Trophoblast cell (in vitro differentiated cells and primary cell): ENCODE measurements at regions not wholly inside any gene's neighbourhood (a gene's known extent, or its start where the extent isn't known, plus 50 kb on each side); places are given as distances from the start of the nearest gene placed in this dataset.

ENCODE experiments used
- DNase-seq, 2 donors: peaks; one replicate each; pipeline ENCODE4 v3.0.0-alpha.2; 2016
- H2AFZ ChIP-seq: 2 replicates; pipeline ENCODE4 v1.6.1; 2013; ENCODE audit warnings: low read length, moderate library complexity, mild to moderate bottlenecking; ENCODE audit not compliant: insufficient read depth, poor library complexity
- H2AK5ac ChIP-seq: 2 replicates; pipeline ENCODE4 v1.6.1; 2013; ENCODE audit warnings: mild to moderate bottlenecking, low read length
- H2BK120ac ChIP-seq: 2 replicates; pipeline ENCODE4 v1.6.1; 2013; ENCODE audit warnings: low read length, mild to moderate bottlenecking, moderate library complexity; ENCODE audit not compliant: insufficient read depth, poor library complexity
- H2BK12ac ChIP-seq: 2 replicates; pipeline ENCODE4 v1.6.1; 2013; ENCODE audit warnings: mild to moderate bottlenecking, low read length, moderate library complexity
- H2BK5ac ChIP-seq: 2 replicates; pipeline ENCODE4 v1.6.1; 2013; ENCODE audit warnings: low read length, low read depth, moderate library complexity, mild to moderate bottlenecking; ENCODE audit not compliant: poor library complexity
- H3K14ac ChIP-seq: 2 replicates; pipeline ENCODE4 v1.6.1; 2013; ENCODE audit warnings: mild to moderate bottlenecking, low read length
- H3K18ac ChIP-seq: 2 replicates; pipeline ENCODE4 v1.6.1; 2013; ENCODE audit warnings: mild to moderate bottlenecking, low read length
- H3K23ac ChIP-seq: 2 replicates; pipeline ENCODE4 v1.6.1; 2013; ENCODE audit warnings: low read length
- H3K27ac ChIP-seq: 2 replicates; pipeline ENCODE4 v1.5.1; 2013; ENCODE audit warnings: low read depth, mild to moderate bottlenecking, inconsistent platforms, low read length, moderate library complexity
- H3K27me3 ChIP-seq: 2 replicates; pipeline ENCODE4 v1.6.1; 2013; ENCODE audit warnings: inconsistent platforms, mild to moderate bottlenecking, low read length, moderate library complexity; ENCODE audit not compliant: insufficient read depth
- H3K36me3 ChIP-seq, 2 experiments: 1 replicate in 1 of 2; 2 replicates in 1 of 2; pipeline ENCODE4 v1.6.1; 2013; ENCODE audit warnings: low read length in 2 of 2, mild to moderate bottlenecking in 2 of 2, moderate library complexity in 1 of 2; ENCODE audit not compliant: insufficient read depth in 2 of 2, control insufficient read depth in 1 of 2
- H3K4ac ChIP-seq: 2 replicates; pipeline ENCODE4 v1.6.1; 2013; ENCODE audit warnings: low read depth, mild to moderate bottlenecking, low read length, moderate library complexity
- H3K4me1 ChIP-seq, 2 experiments: 1 replicate in 1 of 2; 2 replicates in 1 of 2; pipeline ENCODE4 v1.6.1; 2013; ENCODE audit warnings: low read length in 2 of 2, mild to moderate bottlenecking in 2 of 2, moderate library complexity in 1 of 2; ENCODE audit not compliant: insufficient read depth in 2 of 2, control insufficient read depth in 1 of 2
- H3K4me2 ChIP-seq: 2 replicates; pipeline ENCODE4 v1.6.1; 2013; ENCODE audit warnings: inconsistent platforms, mild to moderate bottlenecking, low read length, moderate library complexity
- H3K4me3 ChIP-seq: 2 replicates; pipeline ENCODE4 v1.5.1; 2013; ENCODE audit warnings: mild to moderate bottlenecking, low read depth, low read length, inconsistent platforms
- H3K79me1 ChIP-seq: one replicate; pipeline ENCODE4 v1.6.1; 2013; ENCODE audit warnings: low read length
- H3K79me2 ChIP-seq: 2 replicates; pipeline ENCODE4 v1.6.1; 2013; ENCODE audit warnings: low read length, mild to moderate bottlenecking; ENCODE audit not compliant: control insufficient read depth, insufficient read depth, poor library complexity
- H3K9ac ChIP-seq: 2 replicates; pipeline ENCODE4 v1.6.1; 2013; ENCODE audit warnings: mild to moderate bottlenecking, low read length
- H3K9me3 ChIP-seq: 2 replicates; pipeline ENCODE4 v1.6.1; 2013; ENCODE audit warnings: low read depth, mild to moderate bottlenecking, control low read depth, inconsistent platforms, low read length; ENCODE audit not compliant: insufficient read depth
- H4K12ac ChIP-seq: 2 replicates; pipeline ENCODE4 v1.6.1; 2013; ENCODE audit warnings: low read depth, mild to moderate bottlenecking, low read length, moderate library complexity
- H4K8ac ChIP-seq: 2 replicates; pipeline ENCODE4 v1.6.1; 2013; ENCODE audit warnings: low read depth, mild to moderate bottlenecking, low read length, moderate library complexity
- H4K91ac ChIP-seq: one replicate; pipeline ENCODE4 v1.6.1; 2013; ENCODE audit warnings: low read depth, mild to moderate bottlenecking, low read length, moderate library complexity
- WGBS: extraction: QIAGEN DNeasy Blood & Tissue Kit; methylation state at CpG from one replicate; pipeline ENCODE4 v1.1.7; 2013; ENCODE audit warnings: missing lambda C conversion rate; ENCODE audit not compliant: insufficient read length, insufficient coverage; ENCODE audit errors: extremely low coverage; 5-methylcytosine and 5-hydroxymethylcytosine counted together

GRCh38 chr20:52619671-52620070, 352.5 kb upstream of the TSHZ2 start:
- Histone ChIP-seq H3K4me1 (no peaks in the 10 kb centered on the region), H3K9me3 (no peaks in the 10 kb centered on the region), H3K4me3 (no peak overlapping the region), H3K4ac (no peak overlapping the region), H2BK12ac (no peak overlapping the region), H2AK5ac (no peak overlapping the region), H3K27me3 (no peaks in the 10 kb centered on the region), H2AFZ (no peak overlapping the region), H3K9ac (no peak overlapping the region), H4K91ac (no peak overlapping the region), H4K8ac (no peak overlapping the region), H4K12ac (no peak overlapping the region), H2BK5ac (no peak overlapping the region), H3K18ac (no peak overlapping the region), H3K14ac (no peak overlapping the region), H3K79me1 (no peaks in the 10 kb centered on the region), H3K23ac (no peak overlapping the region), H3K79me2 (no peaks in the 10 kb centered on the region), H3K27ac (no peak overlapping the region), H2BK120ac (no peak overlapping the region), H3K4me2 (no peak overlapping the region), H3K36me3 (no peaks in the 10 kb centered on the region)
- DNase-seq: no peak
- WGBS: no CpG with 5 or more reads among the region's 3 CpGs

GRCh38 chr20:52619101-52619500, 353.1 kb upstream of the TSHZ2 start:
- Histone ChIP-seq H2AFZ (no peak overlapping the region), H3K27ac (no peak overlapping the region), H3K23ac (no peak overlapping the region), H3K79me1 (no peaks in the 10 kb centered on the region), H4K8ac (no peak overlapping the region), H3K18ac (no peak overlapping the region), H3K79me2 (no peaks in the 10 kb centered on the region), H4K12ac (no peak overlapping the region), H3K4me1 (no peaks in the 10 kb centered on the region), H3K27me3 (no peaks in the 10 kb centered on the region), H3K4me3 (no peak overlapping the region), H3K36me3 (no peaks in the 10 kb centered on the region), H3K14ac (no peak overlapping the region), H3K4ac (no peak overlapping the region), H2BK120ac (no peak overlapping the region), H2BK12ac (no peak overlapping the region), H2BK5ac (no peak overlapping the region), H3K4me2 (no peak overlapping the region), H3K9ac (no peak overlapping the region), H2AK5ac (no peak overlapping the region), H4K91ac (no peak overlapping the region), H3K9me3 (no peaks in the 10 kb centered on the region)
- no CpG with 5 or more reads among the region's 5 CpGs for WGBS
- peak in 1 of 2 donors; percentile 2 for DNase-seq

GRCh38 chr20:52616629-52617028, 355.5 kb upstream of the TSHZ2 start:
- no peak overlapping the region for H4K91ac ChIP-seq
- H3K4me1 ChIP-seq: no peaks in the 10 kb centered on the region
- no CpG with 5 or more reads among the region's 3 CpGs for WGBS
- DNase-seq: no peak
- H2BK120ac ChIP-seq: no peak overlapping the region
- H2AK5ac ChIP-seq: no peak overlapping the region
- no peak overlapping the region for H3K18ac ChIP-seq
- H2BK12ac ChIP-seq: no peak overlapping the region
- no peaks in the 10 kb centered on the region for H3K79me2 ChIP-seq
- H3K4me2 ChIP-seq: no peak overlapping the region
- no peak overlapping the region for H4K8ac ChIP-seq
- H3K9ac ChIP-seq: no peak overlapping the region
- no peak overlapping the region for H3K23ac ChIP-seq
- H3K27ac ChIP-seq: no peak overlapping the region
- H3K14ac ChIP-seq: no peak overlapping the region
- H3K27me3 ChIP-seq: no peaks in the 10 kb centered on the region
- no peak overlapping the region for H2AFZ ChIP-seq
- no peaks in the 10 kb centered on the region for H3K36me3 ChIP-seq
- no peak overlapping the region for H2BK5ac ChIP-seq
- H3K79me1 ChIP-seq: no peaks in the 10 kb centered on the region
- no peaks in the 10 kb centered on the region for H3K9me3 ChIP-seq
- no peak overlapping the region for H4K12ac ChIP-seq
- H3K4me3 ChIP-seq: no peak overlapping the region
- no peak overlapping the region for H3K4ac ChIP-seq

GRCh38 chr20:52614051-52614863, 357.9 kb upstream of the TSHZ2 start:
- no peak overlapping the region for H3K27ac ChIP-seq
- no peak overlapping the region for H2BK12ac ChIP-seq
- H3K14ac ChIP-seq: no peak overlapping the region
- no peak overlapping the region for H4K8ac ChIP-seq
- no CpG with 5 or more reads among the region's 3 CpGs for WGBS
- H2AK5ac ChIP-seq: no peak overlapping the region
- no peak overlapping the region for H3K4ac ChIP-seq
- DNase-seq: no peak
- no peak overlapping the region for H3K23ac ChIP-seq
- H4K91ac ChIP-seq: no peak overlapping the region
- H3K4me3 ChIP-seq: no peak overlapping the region
- no peak overlapping the region for H3K9ac ChIP-seq
- H2BK120ac ChIP-seq: no peak overlapping the region
- no peak overlapping the region for H2AFZ ChIP-seq
- H3K4me2 ChIP-seq: no peak overlapping the region
- no peak overlapping the region for H2BK5ac ChIP-seq
- no peaks in the 10 kb centered on the region for H3K79me2 ChIP-seq
- no peaks in the 10 kb centered on the region for H3K9me3 ChIP-seq
- no peaks in the 10 kb centered on the region for H3K36me3 ChIP-seq
- no peak overlapping the region for H4K12ac ChIP-seq
- H3K79me1 ChIP-seq: no peaks in the 10 kb centered on the region
- H3K4me1 ChIP-seq: no peaks in the 10 kb centered on the region
- H3K27me3 ChIP-seq: no peaks in the 10 kb centered on the region
- no peak overlapping the region for H3K18ac ChIP-seq
